CD4-positive, alpha-beta T cell treated with Interleukin-15 for 1 hour (primary cell): ENCODE measurements at regions not wholly inside any gene's neighbourhood (a gene's known extent, or its start where the extent isn't known, plus 50 kb on each side); places are given as distances from the start of the nearest gene placed in this dataset.
"Not testable (repeated sequence)": the region's sequence is repeated elsewhere in the genome, so short reads cannot be mapped to it uniquely, and the experiment has no call there.

Experiments
- DNase-seq: peaks from one replicate; pipeline ENCODE4 v3.0.0-alpha.2; 2020

GRCh38 chr12:91502208-91502607, 319.6 kb upstream of the DCN start:
- no peak for DNase-seq

- no peak for DNase-seq
Observed at GRCh38 chr12:91496337-91496736, 313.7 kb upstream of the DCN start.

- DNase-seq, result no peak
Observed at GRCh38 chr12:91493308-91493707, 310.7 kb upstream of the DCN start.

- DNase-seq, result no peak
Observed at GRCh38 chr12:91492648-91493047, 310.0 kb upstream of the DCN start.

- no peak for DNase-seq
Observed at GRCh38 chr12:91490667-91491311, 308.2 kb upstream of the DCN start.

- no peak for DNase-seq
Observed at GRCh38 chr12:91483471-91483985, 300.9 kb upstream of the DCN start.

GRCh38 chr12:91482231-91482630, 299.6 kb upstream of the DCN start:
- no peak for DNase-seq

- DNase-seq, result no peak
Observed at GRCh38 chr12:91478500-91478899, 295.9 kb upstream of the DCN start.

- DNase-seq, result no peak
Observed at GRCh38 chr12:91467686-91468085, 285.1 kb upstream of the DCN start.

GRCh38 chr12:91461061-91461460, 278.4 kb upstream of the DCN start:
- no peak for DNase-seq

GRCh38 chr12:91460469-91460868, 277.9 kb upstream of the DCN start:
- no peak for DNase-seq

- DNase-seq, result no peak
Observed at GRCh38 chr12:91455321-91455720, 272.7 kb upstream of the DCN start.

- no peak for DNase-seq
Observed at GRCh38 chr12:91454179-91454578, 271.6 kb upstream of the DCN start.

GRCh38 chr12:91452464-91452863, 269.8 kb upstream of the DCN start:
- DNase-seq, result not testable (repeated sequence)

GRCh38 chr12:91441993-91442952, 259.7 kb upstream of the DCN start:
- no peak for DNase-seq

GRCh38 chr12:91441246-91441645, 258.6 kb upstream of the DCN start:
- no peak for DNase-seq

- DNase-seq, result no peak
Observed at GRCh38 chr12:91434081-91434480, 251.5 kb upstream of the DCN start.

GRCh38 chr12:91432755-91433154, 250.1 kb upstream of the DCN start:
- no peak for DNase-seq

GRCh38 chr12:91432089-91432488, 249.5 kb upstream of the DCN start:
- DNase-seq, result no peak

- no peak for DNase-seq
Observed at GRCh38 chr12:91424506-91424905, 241.9 kb upstream of the DCN start.

GRCh38 chr12:91423693-91424050, 241.1 kb upstream of the DCN start:
- DNase-seq, result no peak

GRCh38 chr12:91422811-91423692, 240.4 kb upstream of the DCN start:
- DNase-seq, result no peak

- no peak for DNase-seq
Observed at GRCh38 chr12:91422127-91422526, 239.5 kb upstream of the DCN start.
